ENCODE measurements at regions not wholly inside any gene's neighbourhood (a gene's known extent, or its start where the extent isn't known, plus 50 kb on each side); places are given as distances from the start of the nearest gene placed in this dataset.

- TF ChIP-seq CTCF (IDR thresholded peaks at IDR 0.05) = no peak
- ATAC-seq (ENCODE audit: low FRiP score) (peak; percentile 13), DNase-seq (ENCODE audit: low spot score) (no peak)
These were observed 144.6 kb downstream of the SLC30A10 start for GRCh38 chr1:219783605-219784235.

GRCh38 chr1:219782929-219783328 lies 145.4 kb downstream of the SLC30A10 start:
- ATAC-seq (ENCODE audit: low FRiP score) = no peak
- DNase-seq (ENCODE audit: low spot score) = no peak
- no peak for TF ChIP-seq CTCF (IDR thresholded peaks at IDR 0.05)

GRCh38 chr1:219782311-219782710 lies 146.0 kb downstream of the SLC30A10 start:
- DNase-seq (ENCODE audit: low spot score) (no peak), ATAC-seq (ENCODE audit: low FRiP score) (no peak)
- TF ChIP-seq CTCF (IDR thresholded peaks at IDR 0.05) = no peak

GRCh38 chr1:219781491-219781890 lies 146.9 kb downstream of the SLC30A10 start:
- DNase-seq (ENCODE audit: low spot score) (no peak), ATAC-seq (ENCODE audit: low FRiP score) (no peak)
- TF ChIP-seq CTCF (IDR thresholded peaks at IDR 0.05) = no peak

- DNase-seq (ENCODE audit: low spot score) = no peak
- TF ChIP-seq CTCF (IDR thresholded peaks at IDR 0.05) = no peak
- ATAC-seq (ENCODE audit: low FRiP score) = peak; percentile 67
These were observed 149.5 kb downstream of the SLC30A10 start for GRCh38 chr1:219778793-219779369.

- ATAC-seq (ENCODE audit: low FRiP score) = peak; percentile 76
- no peak for TF ChIP-seq CTCF (IDR thresholded peaks at IDR 0.05)
- DNase-seq (ENCODE audit: low spot score) = no peak
These were observed 150.2 kb downstream of the SLC30A10 start for GRCh38 chr1:219778110-219778509.

GRCh38 chr1:219774386-219774785 lies 154.0 kb downstream of the SLC30A10 start:
- no peak for DNase-seq (ENCODE audit: low spot score)
- no peak for TF ChIP-seq CTCF (IDR thresholded peaks at IDR 0.05)
- no peak for ATAC-seq (ENCODE audit: low FRiP score)
